Neural progenitor cell (in vitro differentiated cells): ENCODE measurements at regions not wholly inside any gene's neighbourhood (a gene's known extent, or its start where the extent isn't known, plus 50 kb on each side); places are given as distances from the start of the nearest gene placed in this dataset.
A peak's percentile ranks its signal among the peaks of the same experiment; 100 is the strongest.

Source experiments
- DNase-seq: peaks from one replicate; pipeline ENCODE4 v3.0.0-alpha.2; 2016; ENCODE audit warnings: low spot score
- H2AFZ ChIP-seq: fragments of 200-600 bp; sonication (generic); replicated peaks from 2 replicates; pipeline ENCODE4 v1.6.1; 2016; ENCODE audit warnings: antibody characterized with exemption
- H3F3A ChIP-seq: fragments of 200-600 bp; sonication (generic); 2 replicates; pipeline ENCODE4 v1.6.1; 2016; ENCODE audit warnings: antibody characterized with exemption, low read depth
- H3K27ac ChIP-seq: fragments of 200-600 bp; sonication (generic); 2 replicates; pipeline ENCODE4 v1.5.1; 2016; ENCODE audit warnings: mild to moderate bottlenecking
- H3K27me3 ChIP-seq: fragments of 200-600 bp; sonication (generic); 2 replicates; pipeline ENCODE4 v1.6.1; 2016; ENCODE audit warnings: mild to moderate bottlenecking, moderate library complexity
- H3K36me3 ChIP-seq: fragments of 200-600 bp; sonication (generic); 2 replicates; pipeline ENCODE4 v1.5.1; 2016
- H3K4me1 ChIP-seq: fragments of 200-600 bp; sonication (generic); 2 replicates; pipeline ENCODE4 v1.6.1; 2016; ENCODE audit warnings: mixed run types
- H3K4me2 ChIP-seq: fragments of 200-600 bp; sonication (generic); 2 replicates; pipeline ENCODE4 v1.6.1; 2016
- H3K4me3 ChIP-seq: fragments of 200-600 bp; sonication (generic); 2 replicates; pipeline ENCODE4 v1.5.1; 2016
- H3K79me2 ChIP-seq: fragments of 200-600 bp; sonication (generic); 2 replicates; pipeline ENCODE4 v1.6.1; 2016; ENCODE audit warnings: low read depth
- H3K9ac ChIP-seq: fragments of 200-600 bp; sonication (generic); 2 replicates; pipeline ENCODE4 v1.6.1; 2016
- H3K9me3 ChIP-seq: fragments of 200-600 bp; sonication (generic); 2 replicates; pipeline ENCODE4 v1.5.1; 2016; ENCODE audit warnings: low read depth
- H4K20me1 ChIP-seq: fragments of 200-600 bp; sonication (generic); 2 replicates; pipeline ENCODE4 v1.6.1; 2016; ENCODE audit warnings: low read depth
- H3K27ac Mint-ChIP-seq: 3 replicates; pipeline ENCODE4 v1.8.0; 2021; ENCODE audit warnings: mixed read lengths
- H3K27me3 Mint-ChIP-seq: 2 replicates; pipeline ENCODE4 v1.8.0; 2022; ENCODE audit warnings: low read depth, mild to moderate bottlenecking, inconsistent platforms, moderate library complexity, mixed read lengths; ENCODE audit not compliant: insufficient read depth
- H3K36me3 Mint-ChIP-seq: 3 replicates; pipeline ENCODE4 v1.8.0; 2021; ENCODE audit warnings: mixed read lengths
- H3K4me1 Mint-ChIP-seq: 3 replicates; pipeline ENCODE4 v1.8.0; 2021; ENCODE audit warnings: mixed read lengths
- H3K4me3 Mint-ChIP-seq: 3 replicates; pipeline ENCODE4 v1.8.0; 2021; ENCODE audit warnings: mild to moderate bottlenecking, moderate library complexity, mixed read lengths
- H3K9me3 Mint-ChIP-seq: 3 replicates; pipeline ENCODE4 v1.8.0; 2020; ENCODE audit warnings: mixed read lengths
- EZH2 ChIP-seq: fragments of 200-600 bp; sonication (generic); IDR thresholded peaks from 2 replicates; pipeline ENCODE4 v1.6.1; 2017; ENCODE audit warnings: antibody characterized with exemption, mild to moderate bottlenecking, moderate library complexity
- EZH2phosphoT487 ChIP-seq: fragments of 200-600 bp; sonication (generic); IDR thresholded peaks from 2 replicates; pipeline ENCODE4 v1.6.1; 2017; ENCODE audit warnings: antibody characterized with exemption
- TF ChIP-seq, protein P1 (sequence below): fragments of 200-600 bp; sonication (generic); IDR thresholded peaks from 2 replicates; pipeline ENCODE4 v1.5.1; 2017; ENCODE audit warnings: antibody characterized with exemption, mild to moderate bottlenecking

DNA sequence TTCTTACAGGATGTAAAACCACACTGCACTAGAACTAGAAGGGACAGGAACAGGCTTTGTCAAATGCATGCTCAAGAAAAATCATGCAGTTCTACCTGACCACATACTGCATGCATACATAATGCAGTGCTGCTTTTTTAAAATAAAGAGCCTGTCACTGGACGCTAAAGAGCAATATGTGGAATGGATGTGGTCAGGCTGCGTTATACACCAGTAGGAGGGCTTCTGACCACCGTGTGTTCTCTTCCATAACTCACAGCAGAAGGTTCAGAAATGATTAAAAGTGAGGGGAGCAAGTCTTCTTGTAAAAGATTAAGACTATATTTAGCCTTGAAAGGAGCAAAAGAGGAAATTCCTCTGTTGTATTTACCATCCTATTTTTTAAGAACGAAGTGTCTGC, 392.0 kb downstream of the EMP1 start:
- Histone ChIP-seq H3K79me2 (no peaks in the 10 kb centered on the region), H3K36me3 (no peaks in the 10 kb centered on the region), H3K4me3 (no peak overlapping the region), H3K9ac (no peak overlapping the region), H3F3A (no peaks in the 10 kb centered on the region), H2AFZ (no peak overlapping the region), H3K9me3 (no peaks in the 10 kb centered on the region), H3K27ac (no peak overlapping the region), H3K4me1 (peaks cover 13% of the 10 kb centered on the region), H3K4me2 (no peak overlapping the region), H4K20me1 (no peaks in the 10 kb centered on the region), H3K27me3 (no peaks in the 10 kb centered on the region)
- H3K4me1 Mint-ChIP-seq: peaks cover 9% of the 10 kb centered on the region
- H3K36me3 Mint-ChIP-seq: no peaks in the 10 kb centered on the region
- no peaks in the 10 kb centered on the region for H3K9me3 Mint-ChIP-seq
- no peak for TF ChIP-seq EZH2phosphoT487
- TF ChIP-seq, protein P1, sequence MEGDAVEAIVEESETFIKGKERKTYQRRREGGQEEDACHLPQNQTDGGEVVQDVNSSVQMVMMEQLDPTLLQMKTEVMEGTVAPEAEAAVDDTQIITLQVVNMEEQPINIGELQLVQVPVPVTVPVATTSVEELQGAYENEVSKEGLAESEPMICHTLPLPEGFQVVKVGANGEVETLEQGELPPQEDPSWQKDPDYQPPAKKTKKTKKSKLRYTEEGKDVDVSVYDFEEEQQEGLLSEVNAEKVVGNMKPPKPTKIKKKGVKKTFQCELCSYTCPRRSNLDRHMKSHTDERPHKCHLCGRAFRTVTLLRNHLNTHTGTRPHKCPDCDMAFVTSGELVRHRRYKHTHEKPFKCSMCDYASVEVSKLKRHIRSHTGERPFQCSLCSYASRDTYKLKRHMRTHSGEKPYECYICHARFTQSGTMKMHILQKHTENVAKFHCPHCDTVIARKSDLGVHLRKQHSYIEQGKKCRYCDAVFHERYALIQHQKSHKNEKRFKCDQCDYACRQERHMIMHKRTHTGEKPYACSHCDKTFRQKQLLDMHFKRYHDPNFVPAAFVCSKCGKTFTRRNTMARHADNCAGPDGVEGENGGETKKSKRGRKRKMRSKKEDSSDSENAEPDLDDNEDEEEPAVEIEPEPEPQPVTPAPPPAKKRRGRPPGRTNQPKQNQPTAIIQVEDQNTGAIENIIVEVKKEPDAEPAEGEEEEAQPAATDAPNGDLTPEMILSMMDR: no peak
- TF ChIP-seq EZH2: no peak
- no peak overlapping the region for H3K4me3 Mint-ChIP-seq
- no peak overlapping the region for H3K27ac Mint-ChIP-seq
- DNase-seq: no peak
- H3K27me3 Mint-ChIP-seq: no peaks in the 10 kb centered on the region

DNA sequence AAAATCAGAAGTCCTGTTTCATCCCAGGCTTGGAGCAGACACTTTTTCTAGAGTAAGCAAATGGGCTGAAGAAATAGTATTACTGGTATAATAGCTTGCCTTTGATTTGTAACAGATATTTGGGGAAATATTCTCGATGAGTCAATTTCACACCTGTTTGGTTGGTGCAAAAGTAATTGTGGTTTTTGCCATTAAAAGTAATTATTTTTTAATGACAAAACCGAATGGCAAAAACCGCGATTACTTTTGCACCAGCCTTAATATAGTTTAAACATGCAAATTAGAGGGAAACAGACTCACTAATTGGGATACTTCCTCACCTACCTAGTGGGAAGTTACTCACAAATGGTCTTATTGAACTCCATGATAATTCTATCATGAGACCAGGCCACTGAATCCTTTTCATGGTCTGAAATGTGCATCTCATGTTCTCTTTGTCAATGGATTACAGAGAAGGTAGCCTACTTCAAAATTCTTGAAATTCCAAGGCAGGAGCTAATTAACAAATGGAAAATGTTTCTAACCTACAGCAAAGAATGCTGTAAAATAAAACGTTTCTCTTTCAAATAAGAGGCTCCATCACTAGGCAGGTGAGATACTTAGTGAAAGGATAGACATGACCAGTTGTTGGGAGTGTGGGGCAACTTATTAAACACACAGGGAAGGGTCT, 391.3 kb downstream of the EMP1 start:
- H4K20me1 ChIP-seq: no peaks in the 10 kb centered on the region
- Mint-ChIP-seq H3K27ac (no peak overlapping the region), H3K9me3 (no peaks in the 10 kb centered on the region), H3K4me3 (no peak overlapping the region), H3K36me3 (no peaks in the 10 kb centered on the region), H3K4me1 (peaks cover 9% of the 10 kb centered on the region), H3K27me3 (no peaks in the 10 kb centered on the region)
- no peaks in the 10 kb centered on the region for H3K9me3 ChIP-seq
- no peak overlapping the region for H3K9ac ChIP-seq
- peak overlapping the region; percentile 27 for H3K4me2 ChIP-seq
- H3K4me3 ChIP-seq: no peak overlapping the region
- H3F3A ChIP-seq: no peaks in the 10 kb centered on the region
- no peaks in the 10 kb centered on the region for H3K27me3 ChIP-seq
- H3K79me2 ChIP-seq: no peaks in the 10 kb centered on the region
- no peak overlapping the region for H3K27ac ChIP-seq
- H3K36me3 ChIP-seq: no peaks in the 10 kb centered on the region
- TF ChIP-seq EZH2phosphoT487 (no peak), EZH2 (no peak)
- TF ChIP-seq, protein P1: no peak
- DNase-seq: peak; percentile 24
- peaks cover 13% of the 10 kb centered on the region for H3K4me1 ChIP-seq
- no peak overlapping the region for H2AFZ ChIP-seq

DNA sequence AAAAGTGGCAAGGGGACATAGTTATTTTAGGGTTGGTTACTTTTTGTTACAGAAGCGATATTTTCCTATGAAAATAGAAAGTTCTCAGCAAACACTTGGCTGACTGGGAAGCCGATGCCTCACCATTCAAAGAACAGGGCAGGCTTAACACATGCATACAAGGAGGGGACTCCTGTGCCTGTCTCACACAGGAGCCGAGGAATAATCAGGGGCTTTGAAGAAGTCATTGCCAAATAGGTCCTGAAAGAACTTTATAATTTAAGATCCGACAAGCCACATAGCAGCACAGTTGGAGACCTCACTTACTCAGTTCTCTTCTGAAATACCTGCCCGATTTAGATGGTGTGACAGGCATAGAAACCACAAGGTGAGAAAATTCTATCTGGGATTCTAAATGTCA, 389.8 kb downstream of the EMP1 start:
- Mint-ChIP-seq H3K9me3 (no peaks in the 10 kb centered on the region), H3K36me3 (no peaks in the 10 kb centered on the region), H3K4me1 (peaks cover 9% of the 10 kb centered on the region), H3K27ac (no peak overlapping the region), H3K4me3 (no peak overlapping the region), H3K27me3 (no peaks in the 10 kb centered on the region)
- H3K27ac ChIP-seq: no peak overlapping the region
- no peak for DNase-seq
- no peaks in the 10 kb centered on the region for H3K36me3 ChIP-seq
- no peak overlapping the region for H2AFZ ChIP-seq
- H3F3A ChIP-seq: no peaks in the 10 kb centered on the region
- no peaks in the 10 kb centered on the region for H4K20me1 ChIP-seq
- no peak overlapping the region for H3K4me2 ChIP-seq
- H3K9ac ChIP-seq: no peak overlapping the region
- H3K4me1 ChIP-seq: peaks cover 13% of the 10 kb centered on the region
- H3K4me3 ChIP-seq: no peak overlapping the region
- H3K79me2 ChIP-seq: no peaks in the 10 kb centered on the region
- H3K9me3 ChIP-seq: no peaks in the 10 kb centered on the region
- no peaks in the 10 kb centered on the region for H3K27me3 ChIP-seq
- TF ChIP-seq, protein P1: no peak
- TF ChIP-seq EZH2: no peak
- TF ChIP-seq EZH2phosphoT487: no peak
